PFSK-1 (cell line): ENCODE measurements at regions not wholly inside any gene's neighbourhood (a gene's known extent, or its start where the extent isn't known, plus 50 kb on each side); places are given as distances from the start of the nearest gene placed in this dataset.

ENCODE experiments used
- POLR2AphosphoS5 ChIP-seq: IDR thresholded peaks from 2 replicates; pipeline ENCODE4 v1.6.1; 2012; ENCODE audit warnings: low read depth, mild to moderate bottlenecking, control low read depth, low read length, moderate library complexity
- REST ChIP-seq, 2 experiments: IDR thresholded peaks; 2 replicates each; pipeline versions ENCODE4 v1.6.1 to v1.8.0; 2011 to 2012; ENCODE audit warnings: low read depth in 2 of 2, low read length in 2 of 2, control low read depth in 1 of 2, inconsistent platforms in 1 of 2, mild to moderate bottlenecking in 1 of 2, moderate library complexity in 1 of 2; ENCODE audit not compliant: insufficient read depth in 1 of 2

GRCh38 chrX:44072631-44073030, 99.4 kb upstream of the NDP start:
- TF ChIP-seq POLR2AphosphoS5, result no peak
- no peak for TF ChIP-seq REST (IDR thresholded peaks at IDR 0.05; ENCODE audit: insufficient read depth in 1 of 2, low read depth in 2 of 2, low read length in 2 of 2)
